ENCODE measurements at regions not wholly inside any gene's neighbourhood (a gene's known extent, or its start where the extent isn't known, plus 50 kb on each side); places are given as distances from the start of the nearest gene placed in this dataset.

DNA sequence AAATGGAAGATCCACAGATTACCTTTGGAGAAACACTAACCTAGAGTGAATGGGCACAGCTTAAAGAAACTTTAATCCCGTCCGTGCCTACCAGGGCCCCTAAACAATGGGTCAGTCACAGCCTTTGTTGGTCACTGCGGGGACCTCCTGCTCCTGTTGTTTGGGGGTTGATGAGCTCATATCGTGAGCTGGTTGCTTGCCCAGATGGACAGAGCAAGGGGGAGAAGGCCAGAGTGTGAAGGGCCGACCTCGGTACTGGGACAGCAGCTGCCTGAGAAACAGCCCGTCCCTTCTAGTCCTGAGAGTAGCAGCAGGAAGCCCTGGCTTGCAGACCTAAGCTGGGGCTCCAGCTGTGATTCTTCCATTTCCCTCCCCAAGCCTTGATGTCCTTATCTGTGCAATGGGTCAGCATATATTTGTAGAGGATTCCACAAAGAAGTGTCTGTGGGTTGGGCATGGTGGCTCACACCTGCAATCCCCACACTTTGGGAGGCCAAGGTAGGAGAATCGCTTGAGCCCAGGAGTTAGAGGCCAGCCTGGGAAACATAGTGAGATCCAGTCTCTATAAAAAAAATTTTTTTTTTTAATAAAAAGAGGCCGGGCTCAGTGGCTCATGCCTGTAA is 69.6 kb upstream of the SLC34A2 start:
- DNase-seq (ENCODE audit: low read depth): no peak
- H3K4me3 ChIP-seq (ENCODE audit: low read depth, low read length): no peak overlapping the region
- TF ChIP-seq, protein P1, sequence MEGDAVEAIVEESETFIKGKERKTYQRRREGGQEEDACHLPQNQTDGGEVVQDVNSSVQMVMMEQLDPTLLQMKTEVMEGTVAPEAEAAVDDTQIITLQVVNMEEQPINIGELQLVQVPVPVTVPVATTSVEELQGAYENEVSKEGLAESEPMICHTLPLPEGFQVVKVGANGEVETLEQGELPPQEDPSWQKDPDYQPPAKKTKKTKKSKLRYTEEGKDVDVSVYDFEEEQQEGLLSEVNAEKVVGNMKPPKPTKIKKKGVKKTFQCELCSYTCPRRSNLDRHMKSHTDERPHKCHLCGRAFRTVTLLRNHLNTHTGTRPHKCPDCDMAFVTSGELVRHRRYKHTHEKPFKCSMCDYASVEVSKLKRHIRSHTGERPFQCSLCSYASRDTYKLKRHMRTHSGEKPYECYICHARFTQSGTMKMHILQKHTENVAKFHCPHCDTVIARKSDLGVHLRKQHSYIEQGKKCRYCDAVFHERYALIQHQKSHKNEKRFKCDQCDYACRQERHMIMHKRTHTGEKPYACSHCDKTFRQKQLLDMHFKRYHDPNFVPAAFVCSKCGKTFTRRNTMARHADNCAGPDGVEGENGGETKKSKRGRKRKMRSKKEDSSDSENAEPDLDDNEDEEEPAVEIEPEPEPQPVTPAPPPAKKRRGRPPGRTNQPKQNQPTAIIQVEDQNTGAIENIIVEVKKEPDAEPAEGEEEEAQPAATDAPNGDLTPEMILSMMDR (conservative IDR thresholded peaks at IDR 0.05; ENCODE audit: low read depth, low read length): no peak

DNA sequence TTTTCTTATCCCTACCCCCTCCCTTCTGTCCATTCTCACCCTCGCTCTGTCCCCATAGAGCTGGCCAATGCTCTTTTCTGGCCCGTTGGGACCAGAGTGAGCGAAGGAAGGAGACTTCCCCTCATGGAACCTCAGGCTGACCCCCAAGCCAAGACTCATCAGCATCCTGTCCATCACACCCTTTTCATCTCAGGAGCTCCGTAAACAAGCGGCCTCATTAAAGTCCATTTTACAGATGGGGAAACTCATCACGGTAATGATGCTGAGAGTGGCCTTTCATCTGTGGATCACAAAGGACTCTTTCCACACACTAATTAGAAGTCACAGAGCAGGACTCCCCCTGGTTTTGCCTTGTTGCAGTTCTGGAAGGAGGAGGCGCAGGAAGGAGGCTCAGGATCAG is 67.4 kb upstream of the SLC34A2 start:
- TF ChIP-seq, protein P1 (conservative IDR thresholded peaks at IDR 0.05; ENCODE audit: low read depth, low read length): no peak
- H3K4me3 ChIP-seq (ENCODE audit: low read depth, low read length): no peak overlapping the region
- DNase-seq (ENCODE audit: low read depth): no peak

DNA sequence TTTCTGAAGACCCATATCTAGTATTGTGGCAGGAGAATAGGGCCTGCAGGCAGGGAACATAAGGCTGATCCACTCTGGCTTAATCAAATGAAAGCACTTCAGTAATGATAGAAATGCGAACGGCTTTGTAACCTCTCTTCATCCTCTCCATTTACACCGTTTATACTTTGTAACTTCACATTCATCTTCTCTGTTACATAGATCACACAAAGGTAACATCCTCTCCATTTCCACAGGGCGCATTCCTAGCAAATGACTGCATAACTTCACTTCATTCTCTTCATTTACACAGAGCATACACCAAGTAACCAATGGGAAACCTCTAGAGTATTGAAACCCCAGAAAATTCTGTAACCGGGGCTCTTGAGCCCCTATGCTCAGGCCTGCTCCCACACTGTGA is 65.5 kb upstream of the SLC34A2 start:
- no peak overlapping the region for H3K4me3 ChIP-seq (ENCODE audit: low read depth, low read length)
- TF ChIP-seq, protein P1 (conservative IDR thresholded peaks at IDR 0.05; ENCODE audit: low read depth, low read length): no peak
- DNase-seq (ENCODE audit: low read depth): no peak

DNA sequence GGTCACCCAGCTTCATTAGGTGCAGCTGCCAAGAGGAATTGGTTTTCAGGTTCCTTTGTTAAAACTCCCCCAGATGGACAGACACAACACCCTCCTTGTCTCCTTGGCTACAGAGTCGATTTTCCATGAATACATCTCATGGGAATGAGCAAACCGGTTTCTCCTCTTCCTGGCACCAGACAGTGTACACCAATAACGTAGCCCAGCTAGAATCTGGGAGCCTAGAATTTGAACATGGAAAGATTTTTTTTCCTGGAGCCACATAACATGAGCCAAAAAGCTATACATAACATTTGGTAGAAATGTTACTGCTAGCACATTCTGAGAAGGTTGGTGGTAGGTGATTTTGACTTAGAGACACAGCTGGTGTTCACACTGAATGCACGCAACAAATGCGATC is 62.9 kb upstream of the SLC34A2 start:
- no peak overlapping the region for H3K4me3 ChIP-seq (ENCODE audit: low read depth, low read length)
- TF ChIP-seq, protein P1 (conservative IDR thresholded peaks at IDR 0.05; ENCODE audit: low read depth, low read length): no peak
- DNase-seq (ENCODE audit: low read depth): no peak
